GM23338 (cell line): ENCODE measurements at regions not wholly inside any gene's neighbourhood (a gene's known extent, or its start where the extent isn't known, plus 50 kb on each side); places are given as distances from the start of the nearest gene placed in this dataset.

Experiments used
- ATAC-seq: fragments of 200-7000 bp; cut with Tn5 transposase; 3 replicates; pipeline ENCODE4 v1.9.1; 2020
- DNase-seq: peaks from one replicate; pipeline ENCODE4 v3.0.0-alpha.2; 2015; ENCODE audit warnings: low spot score
- H2AFZ ChIP-seq: fragments of 200-600 bp; sonication (generic); 2 replicates; pipeline ENCODE4 v1.8.0; 2016; ENCODE audit warnings: antibody characterized with exemption, mild to moderate bottlenecking, moderate library complexity
- H3F3A ChIP-seq: fragments of 200-600 bp; sonication (generic); replicated peaks from 2 replicates; pipeline ENCODE4 v1.8.0; 2017; ENCODE audit warnings: antibody characterized with exemption, mixed run types, low read depth
- H3K27ac ChIP-seq: fragments of 200-600 bp; sonication (generic); 2 replicates; pipeline ENCODE4 v1.6.1; 2016; ENCODE audit warnings: low read depth
- H3K27me3 ChIP-seq: fragments of 200-600 bp; sonication (generic); 2 replicates; pipeline ENCODE4 v1.8.0; 2016; ENCODE audit warnings: mild to moderate bottlenecking, mixed run types, moderate library complexity; ENCODE audit not compliant: insufficient read depth
- H3K36me3 ChIP-seq: fragments of 200-600 bp; sonication (generic); 2 replicates; pipeline ENCODE4 v1.8.0; 2016; ENCODE audit warnings: mild to moderate bottlenecking; ENCODE audit not compliant: insufficient read depth
- H3K4me1 ChIP-seq: fragments of 200-600 bp; sonication (generic); 2 replicates; pipeline ENCODE4 v1.8.0; 2016; ENCODE audit warnings: mild to moderate bottlenecking, moderate library complexity; ENCODE audit not compliant: insufficient read depth
- H3K4me2 ChIP-seq: fragments of 200-600 bp; sonication (generic); 2 replicates; pipeline ENCODE4 v1.7.1; 2017; ENCODE audit warnings: mixed run types
- H3K4me3 ChIP-seq: fragments of 200-600 bp; sonication (generic); 2 replicates; pipeline ENCODE4 v1.6.1; 2016; ENCODE audit warnings: mixed run types
- H3K79me2 ChIP-seq: fragments of 200-600 bp; sonication (generic); replicated peaks from 2 replicates; pipeline ENCODE4 v1.8.0; 2017; ENCODE audit warnings: mild to moderate bottlenecking; ENCODE audit not compliant: insufficient read depth
- H3K9me2 ChIP-seq: fragments of 200-600 bp; sonication (generic); 2 replicates; pipeline ENCODE4 v1.8.0; 2017; ENCODE audit not compliant: insufficient read depth
- H4K20me1 ChIP-seq: fragments of 200-600 bp; sonication (generic); replicated peaks from 2 replicates; pipeline ENCODE4 v1.8.0; 2017; ENCODE audit warnings: mild to moderate bottlenecking; ENCODE audit not compliant: insufficient read depth
- H3K27ac Mint-ChIP-seq: 2 replicates; pipeline ENCODE4 v1.8.0; 2020; ENCODE audit warnings: inconsistent platforms, mild to moderate bottlenecking, moderate library complexity, mixed read lengths
- H3K27me3 Mint-ChIP-seq: 3 replicates; pipeline ENCODE4 v1.8.0; 2022; ENCODE audit warnings: low read depth, mild to moderate bottlenecking, moderate library complexity, mixed read lengths, inconsistent platforms; ENCODE audit not compliant: insufficient read depth, poor library complexity
- H3K36me3 Mint-ChIP-seq: 3 replicates; pipeline ENCODE4 v1.8.0; 2021; ENCODE audit warnings: low read depth, mild to moderate bottlenecking, inconsistent platforms, moderate library complexity, mixed read lengths
- H3K4me1 Mint-ChIP-seq: 3 replicates; pipeline ENCODE4 v1.8.0; 2020; ENCODE audit warnings: mild to moderate bottlenecking, inconsistent platforms, mixed read lengths
- H3K4me3 Mint-ChIP-seq: 3 replicates; pipeline ENCODE4 v1.8.0; 2021; ENCODE audit warnings: moderate library complexity, mild to moderate bottlenecking, inconsistent platforms, mixed read lengths
- H3K9me3 Mint-ChIP-seq: 3 replicates; pipeline ENCODE4 v1.8.0; 2020; ENCODE audit warnings: moderate library complexity, mild to moderate bottlenecking, inconsistent platforms, mixed read lengths
- CREB1 ChIP-seq: fragments of 250-450 bp; sonication (Bioruptor Pico); IDR thresholded peaks from 2 replicates; pipeline ENCODE4 v1.5.0; 2020; ENCODE audit warnings: low read depth, mild to moderate bottlenecking, moderate library complexity
- EZH2 ChIP-seq: fragments of 200-600 bp; sonication (generic); IDR thresholded peaks from one replicate; pipeline ENCODE4 v1.8.0; 2017; ENCODE audit warnings: antibody characterized with exemption, mild to moderate bottlenecking, low read depth; ENCODE audit not compliant: unreplicated experiment
- EZH2phosphoT487 ChIP-seq: fragments of 200-600 bp; sonication (generic); IDR thresholded peaks from one replicate; pipeline ENCODE4 v1.8.1; 2018; ENCODE audit warnings: antibody characterized with exemption; ENCODE audit not compliant: unreplicated experiment
- JUNB ChIP-seq: IDR thresholded peaks from one replicate; pipeline ENCODE4 v1.6.1; 2016; ENCODE audit warnings: antibody characterized with exemption; ENCODE audit not compliant: unreplicated experiment
- NANOG ChIP-seq: IDR thresholded peaks from 2 replicates; pipeline ENCODE4 v1.6.1; 2016; ENCODE audit warnings: antibody characterized with exemption, borderline replicate concordance
- POLR2AphosphoS5 ChIP-seq: IDR thresholded peaks from 2 replicates; pipeline ENCODE4 v1.6.1; 2016; ENCODE audit warnings: antibody characterized with exemption, low read depth
- STAT1 ChIP-seq: IDR thresholded peaks from one replicate; pipeline ENCODE4 v1.6.1; 2016; ENCODE audit warnings: antibody characterized with exemption; ENCODE audit not compliant: unreplicated experiment
- ZNF114 ChIP-seq: fragments of 250-450 bp; sonication (Bioruptor Pico); IDR thresholded peaks from 2 replicates; pipeline ENCODE4 v1.5.0; 2020; ENCODE audit warnings: mild to moderate bottlenecking, moderate library complexity
- ZNF331 ChIP-seq: fragments of 250-450 bp; sonication (Bioruptor Pico); IDR thresholded peaks from 2 replicates; pipeline ENCODE4 v1.5.0; 2020; ENCODE audit warnings: low read depth, mild to moderate bottlenecking, moderate library complexity
- TF ChIP-seq, protein P1 (sequence below), 2 experiments: fragments of 200-600 bp in 1 of 2; sonication (generic) in 1 of 2; conservative IDR thresholded peaks; 2 replicates each; pipeline versions ENCODE4 v1.5.1 to v1.6.1; 2016 to 2017; ENCODE audit warnings: antibody characterized with exemption in 2 of 2, low read depth in 2 of 2, mild to moderate bottlenecking in 2 of 2, moderate library complexity in 1 of 2
- TF ChIP-seq, protein P2 (sequence below): IDR thresholded peaks from 2 replicates; pipeline ENCODE4 v1.6.1; 2016; ENCODE audit warnings: antibody characterized with exemption
- TF ChIP-seq, protein P3 (sequence below): fragments of 250-450 bp; sonication (Bioruptor Pico); IDR thresholded peaks from 2 replicates; pipeline ENCODE4 v1.5.0; 2020; ENCODE audit warnings: mild to moderate bottlenecking, moderate library complexity
- TF ChIP-seq, protein P4 (sequence below): IDR thresholded peaks from one replicate; pipeline ENCODE4 v1.6.1; 2018; ENCODE audit warnings: antibody characterized with exemption; ENCODE audit not compliant: unreplicated experiment

DNA sequence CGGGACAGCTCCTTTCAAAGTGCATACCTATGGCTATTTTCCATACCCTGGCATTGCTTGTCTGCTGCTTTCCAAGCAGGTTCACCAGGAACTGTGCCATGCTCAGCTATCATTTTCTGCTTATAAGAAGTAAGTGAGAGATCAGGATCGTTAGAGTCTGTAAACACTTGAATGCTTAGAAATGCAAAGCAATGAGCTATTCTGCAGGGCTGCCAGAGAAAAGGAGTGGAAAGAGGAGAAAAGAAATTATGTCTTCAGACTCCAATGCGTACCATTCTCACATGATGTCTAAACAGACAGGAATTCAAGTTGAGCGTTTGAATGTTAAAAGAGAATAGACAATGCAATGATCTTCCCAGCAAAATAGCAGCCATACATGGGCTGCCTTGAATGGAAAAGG is 245.5 kb upstream of the SLC7A11 start:
- ATAC-seq (no peak), DNase-seq (peak; percentile 5)
- Mint-ChIP-seq H3K27ac (peak overlapping the region; percentile 77), H3K4me3 (no peak overlapping the region), H3K36me3 (no peaks in the 10 kb centered on the region), H3K4me1 (peaks cover 18% of the 10 kb centered on the region; the same call in 2 of the 3 replicates), H3K27me3 (no peaks in the 10 kb centered on the region), H3K9me3 (no peaks in the 10 kb centered on the region)
- no peaks in the 10 kb centered on the region for H3K36me3 ChIP-seq
- H2AFZ ChIP-seq: peak overlapping the region; percentile 43; the same call in 1 of the 2 replicates
- no peaks in the 10 kb centered on the region for H3K79me2 ChIP-seq
- H3K27ac ChIP-seq: no peak overlapping the region
- no peaks in the 10 kb centered on the region for H4K20me1 ChIP-seq
- H3K4me3 ChIP-seq: no peak overlapping the region
- H3K4me2 ChIP-seq: peak overlapping the region; percentile 46; the same call in 1 of the 2 replicates
- no peaks in the 10 kb centered on the region for H3F3A ChIP-seq
- H3K27me3 ChIP-seq: no peaks in the 10 kb centered on the region
- peaks cover 4% of the 10 kb centered on the region for H3K9me2 ChIP-seq
- no peak for TF ChIP-seq STAT1
- no peak for TF ChIP-seq POLR2AphosphoS5
- TF ChIP-seq EZH2phosphoT487: no peak
- TF ChIP-seq, protein P1, sequence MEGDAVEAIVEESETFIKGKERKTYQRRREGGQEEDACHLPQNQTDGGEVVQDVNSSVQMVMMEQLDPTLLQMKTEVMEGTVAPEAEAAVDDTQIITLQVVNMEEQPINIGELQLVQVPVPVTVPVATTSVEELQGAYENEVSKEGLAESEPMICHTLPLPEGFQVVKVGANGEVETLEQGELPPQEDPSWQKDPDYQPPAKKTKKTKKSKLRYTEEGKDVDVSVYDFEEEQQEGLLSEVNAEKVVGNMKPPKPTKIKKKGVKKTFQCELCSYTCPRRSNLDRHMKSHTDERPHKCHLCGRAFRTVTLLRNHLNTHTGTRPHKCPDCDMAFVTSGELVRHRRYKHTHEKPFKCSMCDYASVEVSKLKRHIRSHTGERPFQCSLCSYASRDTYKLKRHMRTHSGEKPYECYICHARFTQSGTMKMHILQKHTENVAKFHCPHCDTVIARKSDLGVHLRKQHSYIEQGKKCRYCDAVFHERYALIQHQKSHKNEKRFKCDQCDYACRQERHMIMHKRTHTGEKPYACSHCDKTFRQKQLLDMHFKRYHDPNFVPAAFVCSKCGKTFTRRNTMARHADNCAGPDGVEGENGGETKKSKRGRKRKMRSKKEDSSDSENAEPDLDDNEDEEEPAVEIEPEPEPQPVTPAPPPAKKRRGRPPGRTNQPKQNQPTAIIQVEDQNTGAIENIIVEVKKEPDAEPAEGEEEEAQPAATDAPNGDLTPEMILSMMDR (conservative IDR thresholded peaks at IDR 0.05; ENCODE audit: low read depth in 2 of 2): no peak
- TF ChIP-seq JUNB: no peak
- no peak for TF ChIP-seq ZNF114 (CRISPR knock-in tag)
- TF ChIP-seq ZNF331 (CRISPR knock-in tag): no peak
- no peak for TF ChIP-seq EZH2
- TF ChIP-seq, protein P2, sequence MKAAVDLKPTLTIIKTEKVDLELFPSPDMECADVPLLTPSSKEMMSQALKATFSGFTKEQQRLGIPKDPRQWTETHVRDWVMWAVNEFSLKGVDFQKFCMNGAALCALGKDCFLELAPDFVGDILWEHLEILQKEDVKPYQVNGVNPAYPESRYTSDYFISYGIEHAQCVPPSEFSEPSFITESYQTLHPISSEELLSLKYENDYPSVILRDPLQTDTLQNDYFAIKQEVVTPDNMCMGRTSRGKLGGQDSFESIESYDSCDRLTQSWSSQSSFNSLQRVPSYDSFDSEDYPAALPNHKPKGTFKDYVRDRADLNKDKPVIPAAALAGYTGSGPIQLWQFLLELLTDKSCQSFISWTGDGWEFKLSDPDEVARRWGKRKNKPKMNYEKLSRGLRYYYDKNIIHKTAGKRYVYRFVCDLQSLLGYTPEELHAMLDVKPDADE: no peak
- TF ChIP-seq, protein P3, sequence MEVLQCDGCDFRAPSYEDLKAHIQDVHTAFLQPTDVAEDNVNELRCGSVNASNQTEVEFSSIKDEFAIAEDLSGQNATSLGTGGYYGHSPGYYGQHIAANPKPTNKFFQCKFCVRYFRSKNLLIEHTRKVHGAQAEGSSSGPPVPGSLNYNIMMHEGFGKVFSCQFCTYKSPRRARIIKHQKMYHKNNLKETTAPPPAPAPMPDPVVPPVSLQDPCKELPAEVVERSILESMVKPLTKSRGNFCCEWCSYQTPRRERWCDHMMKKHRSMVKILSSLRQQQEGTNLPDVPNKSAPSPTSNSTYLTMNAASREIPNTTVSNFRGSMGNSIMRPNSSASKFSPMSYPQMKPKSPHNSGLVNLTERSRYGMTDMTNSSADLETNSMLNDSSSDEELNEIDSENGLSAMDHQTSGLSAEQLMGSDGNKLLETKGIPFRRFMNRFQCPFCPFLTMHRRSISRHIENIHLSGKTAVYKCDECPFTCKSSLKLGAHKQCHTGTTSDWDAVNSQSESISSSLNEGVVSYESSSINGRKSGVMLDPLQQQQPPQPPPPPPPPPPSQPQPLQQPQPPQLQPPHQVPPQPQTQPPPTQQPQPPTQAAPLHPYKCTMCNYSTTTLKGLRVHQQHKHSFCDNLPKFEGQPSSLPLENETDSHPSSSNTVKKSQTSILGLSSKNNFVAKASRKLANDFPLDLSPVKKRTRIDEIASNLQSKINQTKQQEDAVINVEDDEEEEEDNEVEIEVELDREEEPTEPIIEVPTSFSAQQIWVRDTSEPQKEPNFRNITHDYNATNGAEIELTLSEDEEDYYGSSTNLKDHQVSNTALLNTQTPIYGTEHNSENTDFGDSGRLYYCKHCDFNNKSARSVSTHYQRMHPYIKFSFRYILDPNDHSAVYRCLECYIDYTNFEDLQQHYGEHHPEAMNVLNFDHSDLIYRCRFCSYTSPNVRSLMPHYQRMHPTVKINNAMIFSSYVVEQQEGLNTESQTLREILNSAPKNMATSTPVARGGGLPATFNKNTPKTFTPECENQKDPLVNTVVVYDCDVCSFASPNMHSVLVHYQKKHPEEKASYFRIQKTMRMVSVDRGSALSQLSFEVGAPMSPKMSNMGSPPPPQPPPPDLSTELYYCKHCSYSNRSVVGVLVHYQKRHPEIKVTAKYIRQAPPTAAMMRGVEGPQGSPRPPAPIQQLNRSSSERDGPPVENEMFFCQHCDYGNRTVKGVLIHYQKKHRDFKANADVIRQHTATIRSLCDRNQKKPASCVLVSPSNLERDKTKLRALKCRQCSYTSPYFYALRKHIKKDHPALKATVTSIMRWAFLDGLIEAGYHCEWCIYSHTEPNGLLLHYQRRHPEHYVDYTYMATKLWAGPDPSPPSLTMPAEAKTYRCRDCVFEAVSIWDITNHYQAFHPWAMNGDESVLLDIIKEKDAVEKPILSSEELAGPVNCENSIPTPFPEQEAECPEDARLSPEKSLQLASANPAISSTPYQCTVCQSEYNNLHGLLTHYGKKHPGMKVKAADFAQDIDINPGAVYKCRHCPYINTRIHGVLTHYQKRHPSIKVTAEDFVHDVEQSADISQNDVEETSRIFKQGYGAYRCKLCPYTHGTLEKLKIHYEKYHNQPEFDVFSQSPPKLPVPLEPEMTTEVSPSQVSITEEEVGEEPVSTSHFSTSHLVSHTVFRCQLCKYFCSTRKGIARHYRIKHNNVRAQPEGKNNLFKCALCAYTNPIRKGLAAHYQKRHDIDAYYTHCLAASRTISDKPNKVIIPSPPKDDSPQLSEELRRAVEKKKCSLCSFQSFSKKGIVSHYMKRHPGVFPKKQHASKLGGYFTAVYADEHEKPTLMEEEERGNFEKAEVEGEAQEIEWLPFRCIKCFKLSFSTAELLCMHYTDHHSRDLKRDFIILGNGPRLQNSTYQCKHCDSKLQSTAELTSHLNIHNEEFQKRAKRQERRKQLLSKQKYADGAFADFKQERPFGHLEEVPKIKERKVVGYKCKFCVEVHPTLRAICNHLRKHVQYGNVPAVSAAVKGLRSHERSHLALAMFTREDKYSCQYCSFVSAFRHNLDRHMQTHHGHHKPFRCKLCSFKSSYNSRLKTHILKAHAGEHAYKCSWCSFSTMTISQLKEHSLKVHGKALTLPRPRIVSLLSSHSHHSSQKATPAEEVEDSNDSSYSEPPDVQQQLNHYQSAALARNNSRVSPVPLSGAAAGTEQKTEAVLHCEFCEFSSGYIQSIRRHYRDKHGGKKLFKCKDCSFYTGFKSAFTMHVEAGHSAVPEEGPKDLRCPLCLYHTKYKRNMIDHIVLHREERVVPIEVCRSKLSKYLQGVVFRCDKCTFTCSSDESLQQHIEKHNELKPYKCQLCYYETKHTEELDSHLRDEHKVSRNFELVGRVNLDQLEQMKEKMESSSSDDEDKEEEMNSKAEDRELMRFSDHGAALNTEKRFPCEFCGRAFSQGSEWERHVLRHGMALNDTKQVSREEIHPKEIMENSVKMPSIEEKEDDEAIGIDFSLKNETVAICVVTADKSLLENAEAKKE (CRISPR knock-in tag): no peak
- TF ChIP-seq, protein P4, sequence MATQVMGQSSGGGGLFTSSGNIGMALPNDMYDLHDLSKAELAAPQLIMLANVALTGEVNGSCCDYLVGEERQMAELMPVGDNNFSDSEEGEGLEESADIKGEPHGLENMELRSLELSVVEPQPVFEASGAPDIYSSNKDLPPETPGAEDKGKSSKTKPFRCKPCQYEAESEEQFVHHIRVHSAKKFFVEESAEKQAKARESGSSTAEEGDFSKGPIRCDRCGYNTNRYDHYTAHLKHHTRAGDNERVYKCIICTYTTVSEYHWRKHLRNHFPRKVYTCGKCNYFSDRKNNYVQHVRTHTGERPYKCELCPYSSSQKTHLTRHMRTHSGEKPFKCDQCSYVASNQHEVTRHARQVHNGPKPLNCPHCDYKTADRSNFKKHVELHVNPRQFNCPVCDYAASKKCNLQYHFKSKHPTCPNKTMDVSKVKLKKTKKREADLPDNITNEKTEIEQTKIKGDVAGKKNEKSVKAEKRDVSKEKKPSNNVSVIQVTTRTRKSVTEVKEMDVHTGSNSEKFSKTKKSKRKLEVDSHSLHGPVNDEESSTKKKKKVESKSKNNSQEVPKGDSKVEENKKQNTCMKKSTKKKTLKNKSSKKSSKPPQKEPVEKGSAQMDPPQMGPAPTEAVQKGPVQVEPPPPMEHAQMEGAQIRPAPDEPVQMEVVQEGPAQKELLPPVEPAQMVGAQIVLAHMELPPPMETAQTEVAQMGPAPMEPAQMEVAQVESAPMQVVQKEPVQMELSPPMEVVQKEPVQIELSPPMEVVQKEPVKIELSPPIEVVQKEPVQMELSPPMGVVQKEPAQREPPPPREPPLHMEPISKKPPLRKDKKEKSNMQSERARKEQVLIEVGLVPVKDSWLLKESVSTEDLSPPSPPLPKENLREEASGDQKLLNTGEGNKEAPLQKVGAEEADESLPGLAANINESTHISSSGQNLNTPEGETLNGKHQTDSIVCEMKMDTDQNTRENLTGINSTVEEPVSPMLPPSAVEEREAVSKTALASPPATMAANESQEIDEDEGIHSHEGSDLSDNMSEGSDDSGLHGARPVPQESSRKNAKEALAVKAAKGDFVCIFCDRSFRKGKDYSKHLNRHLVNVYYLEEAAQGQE: no peak
- no peak for TF ChIP-seq CREB1 (CRISPR knock-in tag)
- TF ChIP-seq NANOG: no peak
- H3K4me1 ChIP-seq: peaks cover 17% of the 10 kb centered on the region
